HCT116 (cell line): ENCODE measurements at regions not wholly inside any gene's neighbourhood (a gene's known extent, or its start where the extent isn't known, plus 50 kb on each side); places are given as distances from the start of the nearest gene placed in this dataset.

Source experiments
- ATAC-seq: fragments of 200-7000 bp; cut with Tn5 transposase; 2 replicates; pipeline ENCODE4 v1.9.1; 2020; ENCODE audit warnings: mild to moderate bottlenecking, moderate library complexity
- BruUV-seq: library from RNA; stranded (reverse); fragments of 400-500 nt; replicated peaks from 2 replicates; lab custom pipeline; 2021; lab: Mats Ljungman, UMichigan
- CTCF ChIA-PET: fragments of 300-600 bp; sonication (Branson Sonifier 250); formaldehyde crosslinking; loops from one replicate; lab custom pipeline; 2021; ENCODE audit warnings: antibody characterized with exemption; lab: Charles Lee
- POLR2A ChIA-PET: fragments of 300-600, 350-600 bp; sonication (Branson Sonifier 250); formaldehyde crosslinking; loops from one replicate; lab custom pipeline; 2021; ENCODE audit warnings: antibody characterized with exemption; lab: Charles Lee
- RAD21 ChIA-PET, 2 experiments: fragments of 300-600 bp; sonication (Branson Sonifier 250); formaldehyde crosslinking; loops; one replicate each; lab custom pipeline; 2023; ENCODE audit warnings: low total read pairs in 2 of 2; ENCODE audit not compliant: uncharacterized antibody in 2 of 2, unreplicated experiment in 2 of 2, low non-redundant PET in 1 of 2; lab: Charles Lee
- DNase-seq: peaks from one replicate; pipeline ENCODE4 v3.0.0-alpha.2; 2010; ENCODE audit warnings: low read depth, low spot score
- H2AFZ ChIP-seq: fragments of 200-600 bp; shearing (Covaris generic), sonication (generic); 2 replicates; pipeline ENCODE4 v1.6.1; 2017; ENCODE audit warnings: low read depth, mixed run types, mixed read lengths, antibody characterized with exemption, low read length; ENCODE audit not compliant: poor library complexity, severe bottlenecking
- H3K27ac ChIP-seq: 2 replicates; pipeline ENCODE4 v1.5.1; 2012; ENCODE audit warnings: low read depth, low read length
- H3K27me3 ChIP-seq: fragments of 200-600 bp; sonication (generic); 2 replicates; pipeline ENCODE4 v1.6.1; 2016; ENCODE audit warnings: mixed run types, low read length, mixed read lengths; ENCODE audit not compliant: insufficient read depth
- H3K36me3 ChIP-seq, 2 experiments: fragments of 200-500 bp in 1 of 2; fragments of 200-600 bp in 1 of 2; sonication (Bioruptor generic) in 1 of 2; sonication (generic) in 1 of 2; 2 replicates each; pipeline versions ENCODE4 v1.5.1 to v1.6.1; 2014 to 2016; ENCODE audit warnings: low read length in 2 of 2, inconsistent platforms in 1 of 2, mixed read lengths in 1 of 2, mixed run types in 1 of 2; ENCODE audit not compliant: insufficient read depth in 2 of 2, control insufficient read depth in 1 of 2
- H3K4me1 ChIP-seq, 2 experiments: fragments of 200-600 bp in 1 of 2; sonication (generic) in 1 of 2; 2 replicates each; pipeline versions ENCODE4 v1.5.1 to v1.6.1; 2012 to 2017; ENCODE audit warnings: low read length in 2 of 2, inconsistent platforms in 1 of 2, mild to moderate bottlenecking in 1 of 2, mixed read lengths in 1 of 2, mixed run types in 1 of 2, moderate library complexity in 1 of 2; ENCODE audit not compliant: insufficient read depth in 2 of 2, control insufficient read depth in 1 of 2
- H3K4me2 ChIP-seq: fragments of 200-600 bp; sonication (generic); 2 replicates; pipeline ENCODE4 v1.6.1; 2017; ENCODE audit warnings: mixed run types, low read length, mixed read lengths
- H3K4me3 ChIP-seq, 2 experiments: fragments of 200-600 bp in 1 of 2; sonication (generic) in 1 of 2; replicated peaks in 1 of 2; 2 replicates each; pipeline ENCODE4 v1.5.1; 2011 to 2016; ENCODE audit warnings: low read length in 2 of 2, control low read depth in 1 of 2, low read depth in 1 of 2, mild to moderate bottlenecking in 1 of 2, mixed read lengths in 1 of 2, mixed run types in 1 of 2
- H3K79me2 ChIP-seq: fragments of 200-600 bp; sonication (generic); 2 replicates; pipeline ENCODE4 v1.6.1; 2017; ENCODE audit warnings: mild to moderate bottlenecking, mixed run types, low read length, moderate library complexity, mixed read lengths; ENCODE audit not compliant: insufficient read depth
- H3K9ac ChIP-seq: fragments of 200-600 bp; sonication (generic); 2 replicates; pipeline ENCODE4 v1.6.1; 2016; ENCODE audit warnings: low read length, mixed read lengths
- H3K9me2 ChIP-seq: fragments of 200-600 bp; sonication (generic), shearing (Covaris generic); 2 replicates; pipeline ENCODE4 v1.6.1; 2017; ENCODE audit warnings: mixed run types, mild to moderate bottlenecking, moderate library complexity; ENCODE audit not compliant: insufficient read depth
- H3K9me3 ChIP-seq, 2 experiments: fragments of 200-500 bp in 1 of 2; fragments of 200-600 bp in 1 of 2; sonication (Bioruptor generic) in 1 of 2; sonication (generic) in 1 of 2; 2 replicates each; pipeline ENCODE4 v1.6.1; 2014 to 2017; ENCODE audit warnings: low read length in 2 of 2, mixed read lengths in 2 of 2, inconsistent platforms in 1 of 2, low read depth in 1 of 2, mild to moderate bottlenecking in 1 of 2, mixed run types in 1 of 2, moderate library complexity in 1 of 2; ENCODE audit not compliant: control insufficient read depth in 1 of 2, insufficient read depth in 1 of 2
- H4K20me1 ChIP-seq: fragments of 200-600 bp; sonication (generic), shearing (Covaris generic); 2 replicates; pipeline ENCODE4 v1.6.1; 2017; ENCODE audit warnings: mixed run types, mild to moderate bottlenecking, moderate library complexity; ENCODE audit not compliant: insufficient read depth
- ATF3 ChIP-seq: IDR thresholded peaks from 2 replicates; pipeline ENCODE4 v1.6.1; 2012
- MAX ChIP-seq: IDR thresholded peaks from 2 replicates; pipeline ENCODE4 v1.6.1; 2012
- POLR2A ChIP-seq: IDR thresholded peaks from 2 replicates; pipeline ENCODE4 v1.7.0; 2011; ENCODE audit warnings: borderline replicate concordance; ENCODE audit not compliant: insufficient read depth, insufficient read length; ENCODE audit errors: extremely low read depth
- POLR2AphosphoS5 ChIP-seq: IDR thresholded peaks from 2 replicates; pipeline ENCODE4 v1.6.1; 2011; ENCODE audit warnings: mild to moderate bottlenecking, low read depth, low read length, moderate library complexity
- REST ChIP-seq: IDR thresholded peaks from 2 replicates; pipeline ENCODE4 v1.6.1; 2012; ENCODE audit warnings: low read depth
- SIN3A ChIP-seq: IDR thresholded peaks from 2 replicates; pipeline ENCODE4 v1.6.1; 2012; ENCODE audit warnings: low read depth
- SRF ChIP-seq: IDR thresholded peaks from 2 replicates; pipeline ENCODE4 v1.6.1; 2012; ENCODE audit warnings: low read depth
- ZFX ChIP-seq: fragments of 450-650 bp; IDR thresholded peaks from 2 replicates; pipeline ENCODE4 v1.6.1; 2017
- ZNF274 ChIP-seq: fragments of 200-500 bp; sonication (Bioruptor generic); IDR thresholded peaks from 2 replicates; pipeline ENCODE4 v1.6.1; 2014; ENCODE audit warnings: mild to moderate bottlenecking, low read depth, low read length, inconsistent platforms
- intact Hi-C: fragments of 100-400 bp; cut with micrococcal nuclease; formaldehyde crosslinking; loops from 2 replicates; pipeline ENCODE4 v1.10.0; 2022

- H3K4me3 ChIP-seq: no peak overlapping the region
- H3K9me2 ChIP-seq: no peaks in the 10 kb centered on the region
- no peaks in the 10 kb centered on the region for H3K4me1 ChIP-seq
- intact Hi-C loops: no loop called here
- ChIA-PET CTCF (no interaction called here), POLR2A (no interaction called here), RAD21 (no interaction called here)
- H3K36me3 ChIP-seq: no peaks in the 10 kb centered on the region
- no peak for TF ChIP-seq POLR2AphosphoS5
- TF ChIP-seq ZFX: no peak
- no peak for TF ChIP-seq SRF
- no peak for TF ChIP-seq POLR2A
- TF ChIP-seq ATF3: no peak
- TF ChIP-seq SIN3A: no peak
- TF ChIP-seq ZNF274: no peak
- no peak for TF ChIP-seq REST
- no peak for TF ChIP-seq MAX
- BruUV-seq: no TSS peak
- H4K20me1 ChIP-seq: no peaks in the 10 kb centered on the region
- H3K9me3 ChIP-seq: no peaks in the 10 kb centered on the region
- no peak for DNase-seq
- no peaks in the 10 kb centered on the region for H3K27me3 ChIP-seq
- H3K9ac ChIP-seq: no peak overlapping the region
- H3K4me2 ChIP-seq: no peak overlapping the region
- no peak for ATAC-seq
- no peak overlapping the region for H3K27ac ChIP-seq
- H3K79me2 ChIP-seq: no peaks in the 10 kb centered on the region
- H2AFZ ChIP-seq: no peak overlapping the region
These were observed 496.8 kb downstream of the XYLT1 start for GRCh38 chr16:16973707-16974591.
